Thoracic aorta (tissue), 2 donors: ENCODE measurements at regions not wholly inside any gene's neighbourhood (a gene's known extent, or its start where the extent isn't known, plus 50 kb on each side); places are given as distances from the start of the nearest gene placed in this dataset.

Source experiments
- ATAC-seq: fragments of 150-250 bp; one replicate; pipeline ENCODE4 v1.8.0; 2017; ENCODE audit warnings: low read depth; ENCODE audit not compliant: insufficient number of reproducible peaks, low FRiP score
- DNase-seq: peaks from one replicate; pipeline ENCODE4 v3.0.0-alpha.2; 2020; ENCODE audit warnings: low spot score
- H3K27ac ChIP-seq, 2 donors: fragments of 200-600 bp; sonication (generic); 1 replicate in 1 of 2; 2 replicates in 1 of 2; pipeline ENCODE4 v1.5.1; 2016; ENCODE audit warnings: mild to moderate bottlenecking in 2 of 2, moderate library complexity in 2 of 2
- H3K27me3 ChIP-seq: fragments of 200-600 bp; sonication (generic); replicated peaks from 2 replicates; pipeline ENCODE4 v1.6.0; 2016; ENCODE audit warnings: mild to moderate bottlenecking; ENCODE audit not compliant: insufficient read depth
- H3K36me3 ChIP-seq: fragments of 200-600 bp; sonication (generic); one replicate; pipeline ENCODE4 v1.5.1; 2016
- H3K4me1 ChIP-seq, 2 donors: fragments of 200-600 bp; sonication (generic); 1 replicate in 1 of 2; 2 replicates in 1 of 2; pipeline versions ENCODE4 v1.5.1 to v1.6.0; 2016; ENCODE audit warnings: low read depth in 2 of 2, mild to moderate bottlenecking in 1 of 2; ENCODE audit not compliant: control insufficient read depth in 1 of 2
- H3K4me3 ChIP-seq: fragments of 200-600 bp; sonication (generic); 2 replicates; pipeline ENCODE4 v1.5.1; 2016; ENCODE audit warnings: mild to moderate bottlenecking
- H3K9me3 ChIP-seq: fragments of 200-600 bp; sonication (generic); 2 replicates; pipeline ENCODE4 v1.5.1; 2016
- TF ChIP-seq, protein P1 (sequence below): fragments of 200-600 bp; sonication (generic); IDR thresholded peaks from one replicate; pipeline ENCODE4 v1.5.1; 2019; ENCODE audit warnings: antibody characterized with exemption

DNA sequence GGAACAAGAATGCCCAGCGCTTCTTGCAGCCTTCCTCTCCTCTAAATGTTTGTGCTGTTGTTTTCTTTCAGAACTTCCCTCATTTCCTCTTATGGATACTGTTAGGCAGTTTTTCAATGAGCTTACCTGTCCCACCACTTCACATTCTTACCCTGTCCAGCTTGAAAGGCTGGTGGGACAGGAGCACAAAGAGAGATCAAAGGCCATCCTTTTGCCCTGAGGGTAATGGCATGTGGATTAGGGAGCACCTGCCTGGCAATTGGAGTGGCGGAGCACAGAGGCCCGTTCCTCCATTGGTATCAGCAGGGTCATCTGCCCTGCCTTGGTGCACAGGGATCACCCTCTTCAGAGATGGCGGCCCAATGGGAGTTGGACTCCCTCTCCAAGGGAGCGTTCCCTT, 170.1 kb upstream of the UBE3A start:
- H3K4me1 ChIP-seq: peaks cover 0 to 26% of the 10 kb centered on the region in 2 donors
- H3K27me3 ChIP-seq: no peaks in the 10 kb centered on the region
- ATAC-seq (no peak), DNase-seq (no peak)
- no peaks in the 10 kb centered on the region for H3K9me3 ChIP-seq
- no peak overlapping the region for H3K4me3 ChIP-seq
- TF ChIP-seq, protein P1, sequence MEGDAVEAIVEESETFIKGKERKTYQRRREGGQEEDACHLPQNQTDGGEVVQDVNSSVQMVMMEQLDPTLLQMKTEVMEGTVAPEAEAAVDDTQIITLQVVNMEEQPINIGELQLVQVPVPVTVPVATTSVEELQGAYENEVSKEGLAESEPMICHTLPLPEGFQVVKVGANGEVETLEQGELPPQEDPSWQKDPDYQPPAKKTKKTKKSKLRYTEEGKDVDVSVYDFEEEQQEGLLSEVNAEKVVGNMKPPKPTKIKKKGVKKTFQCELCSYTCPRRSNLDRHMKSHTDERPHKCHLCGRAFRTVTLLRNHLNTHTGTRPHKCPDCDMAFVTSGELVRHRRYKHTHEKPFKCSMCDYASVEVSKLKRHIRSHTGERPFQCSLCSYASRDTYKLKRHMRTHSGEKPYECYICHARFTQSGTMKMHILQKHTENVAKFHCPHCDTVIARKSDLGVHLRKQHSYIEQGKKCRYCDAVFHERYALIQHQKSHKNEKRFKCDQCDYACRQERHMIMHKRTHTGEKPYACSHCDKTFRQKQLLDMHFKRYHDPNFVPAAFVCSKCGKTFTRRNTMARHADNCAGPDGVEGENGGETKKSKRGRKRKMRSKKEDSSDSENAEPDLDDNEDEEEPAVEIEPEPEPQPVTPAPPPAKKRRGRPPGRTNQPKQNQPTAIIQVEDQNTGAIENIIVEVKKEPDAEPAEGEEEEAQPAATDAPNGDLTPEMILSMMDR: no peak
- H3K27ac ChIP-seq: peak overlapping the region in 1 of 2 donors; percentile 56
- no peaks in the 10 kb centered on the region for H3K36me3 ChIP-seq

DNA sequence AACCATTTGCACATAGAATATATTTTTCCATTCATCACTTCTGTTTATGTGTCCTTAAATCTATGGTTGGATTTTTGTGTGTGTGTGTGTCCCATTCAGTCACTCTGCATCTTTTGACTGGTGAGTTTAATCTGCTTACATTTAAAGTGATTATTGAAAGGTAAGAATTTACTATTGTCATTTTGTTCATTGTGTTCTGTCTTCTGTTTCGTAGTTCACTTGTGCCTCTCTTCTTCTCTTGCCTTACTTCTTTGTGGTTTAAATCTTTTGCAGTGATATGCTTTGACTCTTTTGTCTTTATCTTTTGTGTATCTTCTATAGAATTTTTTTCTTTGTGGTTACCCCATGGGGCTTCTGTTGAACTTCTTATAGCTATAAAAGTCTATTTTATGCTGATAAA, 166.3 kb upstream of the UBE3A start:
- no peak for ATAC-seq
- Histone ChIP-seq H3K4me3 (no peak overlapping the region), H3K4me1 (peaks cover 0 to 13% of the 10 kb centered on the region in 2 donors), H3K27me3 (no peaks in the 10 kb centered on the region), H3K27ac (no peak overlapping the region), H3K9me3 (no peaks in the 10 kb centered on the region), H3K36me3 (no peaks in the 10 kb centered on the region)
- TF ChIP-seq, protein P1: no peak
- no peak for DNase-seq

DNA sequence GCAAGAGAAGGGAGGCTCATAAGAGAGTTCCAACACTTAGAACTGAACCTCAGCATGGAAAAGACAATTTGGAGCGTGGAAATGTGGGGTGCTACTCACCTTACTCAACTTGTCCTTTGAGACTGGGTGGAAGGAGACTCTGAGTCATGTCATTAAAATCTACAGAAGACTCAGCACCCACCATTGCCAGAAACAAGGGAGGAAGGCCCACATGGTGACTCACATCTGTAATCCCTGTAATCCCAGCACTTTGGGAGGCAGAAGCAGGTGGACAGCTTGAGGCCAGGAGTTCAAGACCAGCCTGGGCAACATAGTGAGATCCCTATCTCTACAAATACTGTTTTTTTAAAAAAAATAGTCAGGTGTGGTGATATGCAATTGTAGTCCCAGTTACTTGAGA, 161.9 kb upstream of the UBE3A start:
- no peak for DNase-seq
- H3K4me1 ChIP-seq: peaks cover 0 to 14% of the 10 kb centered on the region in 2 donors
- TF ChIP-seq, protein P1: no peak
- H3K36me3 ChIP-seq: no peaks in the 10 kb centered on the region
- no peaks in the 10 kb centered on the region for H3K27me3 ChIP-seq
- no peak overlapping the region for H3K4me3 ChIP-seq
- H3K9me3 ChIP-seq: no peaks in the 10 kb centered on the region
- no peak for ATAC-seq
- no peak overlapping the region for H3K27ac ChIP-seq

DNA sequence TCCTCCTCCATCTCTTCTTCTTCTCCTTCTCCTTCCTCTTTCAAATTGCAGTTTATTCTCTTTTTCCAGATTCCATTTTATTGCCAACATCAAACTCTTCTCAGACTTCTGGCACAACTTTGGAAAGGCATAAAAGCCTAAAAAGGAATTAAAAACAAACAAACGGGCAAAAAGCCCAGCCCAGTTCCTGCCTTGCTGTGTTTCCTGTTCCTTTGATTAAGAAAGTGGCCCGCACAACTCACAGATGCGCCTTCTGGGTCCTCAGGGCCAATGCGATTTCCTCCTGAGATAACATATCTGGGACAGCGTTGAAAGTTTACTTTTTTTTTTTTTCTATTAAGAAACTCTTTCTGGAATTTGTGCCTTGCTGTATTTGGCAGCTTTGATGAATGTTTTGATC, 158.7 kb upstream of the UBE3A start:
- no peaks in the 10 kb centered on the region for H3K36me3 ChIP-seq
- H3K27me3 ChIP-seq: no peaks in the 10 kb centered on the region
- peaks cover 0 to 18% of the 10 kb centered on the region in 2 donors for H3K4me1 ChIP-seq
- H3K9me3 ChIP-seq: no peaks in the 10 kb centered on the region
- no peak for DNase-seq
- TF ChIP-seq, protein P1: no peak
- H3K4me3 ChIP-seq: peak overlapping the region; percentile 47
- no peak for ATAC-seq
- H3K27ac ChIP-seq: peak overlapping the region; percentile 46 to 53

DNA sequence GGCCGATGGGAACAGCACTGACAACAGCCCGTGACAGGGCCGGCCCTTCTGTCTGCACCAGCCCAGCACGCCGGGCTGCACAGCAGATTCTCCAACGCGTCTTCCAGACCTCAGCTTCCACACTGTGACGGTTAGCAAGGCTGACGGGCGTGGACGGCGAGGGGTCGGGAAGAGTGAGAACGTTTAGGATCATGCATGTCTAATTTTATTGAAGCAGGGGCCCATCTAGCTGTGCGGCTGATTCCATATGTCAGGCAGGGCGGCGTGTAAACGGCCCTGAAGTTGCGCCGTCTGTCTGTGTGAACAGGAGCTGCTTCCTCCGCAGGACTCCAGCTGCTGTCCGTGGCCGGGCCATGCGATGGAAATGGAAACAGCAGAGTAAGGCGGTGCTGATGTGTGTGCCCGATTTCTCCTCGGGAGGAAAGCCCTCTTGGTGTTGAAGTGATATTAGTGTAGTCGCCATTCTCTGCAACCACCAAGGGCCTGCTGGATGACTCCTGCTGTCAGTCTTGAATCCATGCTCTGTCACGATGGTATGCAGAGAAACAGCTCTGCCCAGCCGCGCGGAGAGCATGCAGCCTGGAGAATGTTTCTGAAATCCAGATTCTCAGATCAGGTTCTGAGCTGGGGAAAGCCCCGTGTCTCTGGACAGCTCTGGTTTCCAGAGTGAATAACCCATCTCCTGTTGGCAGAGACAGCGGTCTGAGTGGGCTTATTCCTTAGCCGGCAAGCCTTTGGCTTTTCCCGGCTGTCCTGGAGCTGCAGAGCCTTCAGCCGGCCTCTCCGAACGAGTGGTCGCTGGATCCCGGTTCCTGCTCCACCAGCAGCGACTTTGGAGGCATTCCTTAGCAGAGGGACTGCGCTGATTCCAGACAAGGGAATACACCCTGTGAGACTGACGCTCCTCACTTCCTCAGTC, 158.1 kb upstream of the UBE3A start:
- DNase-seq: no peak
- peak overlapping the region; percentile 47 for H3K4me3 ChIP-seq

More for the DNA sequence above, 158.1 kb upstream of the UBE3A start:
- TF ChIP-seq, protein P1: no peak
- Histone ChIP-seq H3K27me3 (no peaks in the 10 kb centered on the region), H3K4me1 (peaks cover 0 to 18% of the 10 kb centered on the region in 2 donors), H3K36me3 (no peaks in the 10 kb centered on the region), H3K27ac (peak overlapping the region; percentile 46 to 53), H3K9me3 (no peaks in the 10 kb centered on the region)
- no peak for ATAC-seq
